ENCODE measurements at regions not wholly inside any gene's neighbourhood (a gene's known extent, or its start where the extent isn't known, plus 50 kb on each side); places are given as distances from the start of the nearest gene placed in this dataset.
A peak's percentile ranks its signal among the peaks of the same experiment; 100 is the strongest.

DNA sequence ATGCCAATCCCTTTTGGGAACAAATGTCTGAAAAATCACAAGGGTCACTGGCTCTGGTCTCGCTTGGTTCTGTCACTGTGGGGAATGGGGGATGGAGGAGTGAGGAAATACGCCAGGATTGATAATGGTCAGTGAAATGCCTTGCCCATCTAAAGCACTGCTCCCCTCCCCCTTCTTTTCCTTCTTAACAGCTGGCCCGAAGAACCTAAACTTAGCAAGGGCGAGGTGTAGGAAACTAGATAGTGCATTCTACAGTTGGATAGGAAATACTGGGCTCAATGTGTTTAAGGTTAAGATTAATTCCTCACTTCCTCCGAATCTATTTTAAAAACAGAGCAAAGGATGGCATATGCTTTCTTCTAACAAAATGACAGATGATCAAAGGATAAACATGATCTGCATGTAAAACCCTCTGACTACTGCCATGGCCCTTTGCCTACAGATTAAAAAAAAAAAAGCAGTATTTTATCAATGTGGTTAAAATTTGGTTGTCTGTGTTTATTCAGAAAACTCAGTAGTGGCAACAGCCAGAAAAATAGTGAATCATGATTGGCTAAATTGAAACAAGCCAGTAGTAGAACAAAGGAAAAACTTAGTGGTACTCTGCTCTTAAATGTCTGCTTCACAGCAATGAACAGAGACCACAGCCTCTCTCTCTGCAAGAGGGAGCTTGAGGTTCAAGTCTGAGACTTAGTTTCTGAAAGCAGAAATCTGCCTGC, 86.1 kb upstream of the VAV3 start:
- DNase-seq (ENCODE audit: low read depth), result no peak

DNA sequence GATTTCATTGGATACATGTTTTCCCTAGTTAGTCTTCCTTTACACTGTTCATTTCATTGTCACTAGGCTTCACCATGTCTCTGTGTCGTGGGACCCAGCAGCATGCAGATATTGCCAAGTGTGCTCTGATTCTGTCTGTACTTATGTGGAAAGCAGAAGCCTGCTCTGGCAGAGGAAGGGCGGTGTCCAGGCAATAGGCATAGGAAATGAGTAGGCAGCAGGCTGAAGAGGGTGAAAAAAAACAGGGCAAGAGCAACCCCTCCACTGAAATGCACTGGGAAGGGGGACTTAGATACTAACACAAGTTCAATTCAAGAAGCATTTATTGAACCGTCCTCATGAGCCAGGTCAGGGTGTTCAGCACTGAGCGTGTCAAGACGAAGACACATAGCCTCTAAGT, 85.2 kb upstream of the VAV3 start:
- no peak for DNase-seq (ENCODE audit: low read depth)

DNA sequence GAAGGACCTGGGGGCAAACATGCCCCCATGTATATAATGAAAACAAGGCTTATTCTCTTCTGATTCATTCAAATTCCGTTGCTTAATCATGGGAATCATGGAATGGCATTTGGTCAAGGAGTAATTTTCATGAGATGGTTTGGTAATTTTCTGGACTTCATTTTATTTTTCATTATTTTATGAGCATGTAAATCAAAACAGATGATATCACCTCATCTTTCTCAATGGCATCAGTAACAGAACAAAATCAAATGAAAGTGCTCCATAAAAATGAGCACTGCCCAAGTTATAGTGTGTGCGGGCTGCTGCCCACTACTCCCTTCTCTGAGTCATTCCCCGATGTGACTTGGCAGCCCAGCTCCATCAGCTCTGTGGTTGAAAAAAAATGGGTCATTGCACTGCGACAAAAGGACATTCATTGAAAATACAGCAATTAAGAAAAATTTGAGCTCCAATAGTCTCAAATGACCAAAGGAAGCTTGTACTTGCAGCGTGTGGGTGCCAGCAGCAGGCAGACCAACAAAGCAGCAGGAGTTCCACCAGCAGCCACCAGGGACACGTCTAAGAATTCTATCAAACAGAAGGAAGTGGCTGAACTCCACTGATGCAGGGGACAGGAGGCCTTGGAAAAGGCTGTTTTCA, 84.3 kb upstream of the VAV3 start:
- DNase-seq (ENCODE audit: low read depth), result peak; percentile 34

DNA sequence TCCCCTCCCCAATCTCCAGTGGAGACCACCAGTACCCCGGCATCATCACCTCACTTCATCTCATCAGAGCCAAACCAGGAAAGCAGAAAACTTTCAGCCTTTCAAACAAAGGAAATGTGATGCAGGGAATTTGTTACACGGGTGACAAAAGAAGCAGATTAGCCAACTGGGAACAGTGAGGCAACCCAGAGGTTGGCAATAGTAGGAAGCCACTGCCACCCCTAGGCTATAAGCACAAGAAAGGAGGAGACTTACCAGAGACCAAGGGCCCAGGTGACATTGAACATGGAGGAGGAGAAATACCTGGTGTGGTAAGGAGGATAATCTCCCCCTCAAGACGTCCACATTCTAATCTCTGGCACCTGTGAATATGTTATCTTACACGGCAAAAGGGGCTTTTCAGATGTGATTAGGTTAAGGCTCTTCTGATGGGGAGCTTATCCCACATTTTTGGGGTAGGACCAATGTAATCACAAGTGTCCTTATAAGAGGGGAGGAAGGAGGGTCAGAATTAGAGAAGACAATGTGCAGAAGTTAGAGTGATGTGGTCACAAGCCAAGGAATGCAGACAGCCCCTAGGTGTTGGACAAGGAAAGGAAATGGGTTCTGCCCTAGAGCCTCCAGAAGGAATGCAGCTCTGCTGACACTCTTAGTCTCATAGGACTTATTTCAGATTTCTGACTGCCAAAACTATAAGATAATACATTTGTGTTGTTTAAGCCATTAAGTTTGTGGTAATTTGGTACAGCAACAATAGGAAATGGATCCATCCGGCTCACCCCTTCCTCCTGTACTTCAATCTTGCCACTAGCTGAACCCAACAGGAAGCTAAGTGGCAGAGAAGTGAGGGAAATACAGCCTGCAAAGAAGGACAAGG, 83.6 kb upstream of the VAV3 start:
- no peak for DNase-seq (ENCODE audit: low read depth)

DNA sequence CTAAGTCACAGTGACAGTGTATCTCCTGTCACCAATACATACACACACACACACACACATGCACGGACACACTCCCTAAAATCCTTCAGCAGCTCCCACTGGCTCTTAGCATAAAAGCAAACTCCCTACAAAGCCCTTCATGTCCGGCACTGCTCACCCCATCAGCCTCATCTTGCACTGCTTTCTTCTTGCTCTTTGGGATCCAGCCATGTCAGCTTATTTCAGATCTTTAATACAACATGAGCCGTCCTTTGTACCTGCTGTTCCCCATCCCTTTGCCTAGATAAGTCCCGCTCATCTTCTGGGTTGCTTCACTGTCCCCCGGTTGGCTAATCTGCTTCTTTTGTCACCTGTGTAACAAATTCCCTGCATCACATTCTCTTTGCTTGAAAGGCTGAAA, 82.1 kb upstream of the VAV3 start:
- no peak for DNase-seq (ENCODE audit: low read depth)

DNA sequence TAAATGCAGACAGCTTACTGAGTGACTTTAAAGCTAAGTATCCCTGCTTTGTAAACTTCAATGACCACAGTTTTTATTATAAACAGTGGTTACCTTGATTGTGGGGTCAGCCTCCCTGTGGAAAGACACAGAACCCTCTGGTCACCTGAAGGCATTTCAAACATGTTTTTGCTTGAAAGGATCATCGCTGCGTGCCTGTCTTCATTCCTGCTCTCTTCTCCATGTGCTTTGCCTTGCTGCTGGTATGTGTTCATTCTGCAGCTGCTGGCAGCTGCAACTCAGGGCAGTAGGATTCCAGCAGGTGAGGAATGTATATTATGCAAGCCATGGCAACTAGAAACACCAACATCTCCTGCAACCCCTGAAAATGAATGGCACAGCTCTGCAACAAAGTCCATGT, 81.0 kb upstream of the VAV3 start:
- no peak for DNase-seq (ENCODE audit: low read depth)

DNA sequence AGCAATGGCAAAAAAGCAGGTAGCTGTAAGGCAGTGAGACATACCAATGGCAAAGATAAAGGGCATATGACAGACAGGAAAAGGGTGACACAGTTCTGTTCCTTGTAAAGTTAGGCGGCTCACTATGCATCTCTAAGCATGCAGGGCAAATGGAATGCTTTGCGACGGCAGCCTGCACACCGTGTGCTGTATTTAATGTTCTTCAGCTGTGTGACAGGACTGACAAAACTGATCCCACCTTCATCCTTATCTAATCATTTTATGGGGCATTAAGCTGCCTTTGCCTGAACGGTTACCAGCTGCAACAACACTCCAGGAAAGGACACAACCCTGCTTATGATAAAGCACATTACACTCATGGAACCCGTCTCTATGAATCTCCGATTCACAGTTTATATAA, 80.5 kb upstream of the VAV3 start:
- DNase-seq (ENCODE audit: low read depth), result no peak

DNA sequence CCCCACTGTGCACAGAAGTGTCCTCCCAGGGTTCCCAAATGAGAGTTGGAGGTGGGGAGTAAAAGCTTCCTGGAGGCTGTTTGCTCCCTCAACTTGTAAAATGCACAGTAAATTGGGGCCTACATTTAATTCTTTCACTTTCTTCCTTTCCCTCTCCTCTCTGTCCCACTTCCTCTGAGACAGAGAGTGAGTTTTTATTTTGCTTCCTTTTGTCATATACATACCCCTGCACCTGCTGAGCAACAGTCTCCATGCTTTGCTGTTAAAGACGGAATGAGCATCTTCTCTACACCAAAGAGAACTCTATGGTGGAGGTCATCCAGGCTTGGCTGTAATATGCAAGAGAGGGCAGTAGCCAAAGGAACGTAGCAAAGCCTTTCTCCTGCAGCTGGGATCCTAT, 79.3 kb upstream of the VAV3 start:
- no peak for DNase-seq (ENCODE audit: low read depth)

DNA sequence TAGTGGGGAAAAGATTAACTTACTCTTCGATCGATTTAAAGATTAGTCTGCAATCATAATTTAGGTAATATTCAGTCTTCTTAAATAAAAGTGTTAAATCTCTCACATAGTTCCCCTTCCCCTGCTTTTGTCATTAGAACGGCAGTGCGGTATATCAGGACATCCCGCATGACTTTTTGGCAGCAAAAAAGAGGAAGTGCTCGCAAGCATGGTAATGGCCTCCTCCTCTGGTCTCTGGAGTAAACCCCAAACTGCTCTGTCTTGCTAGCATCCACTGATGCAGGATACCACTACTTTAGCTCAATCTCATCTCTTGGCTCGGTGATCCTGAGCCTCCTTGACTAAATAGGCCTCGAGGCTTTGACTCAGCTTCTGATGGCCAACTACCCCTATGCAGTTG, 78.7 kb upstream of the VAV3 start:
- no peak for DNase-seq (ENCODE audit: low read depth)

DNA sequence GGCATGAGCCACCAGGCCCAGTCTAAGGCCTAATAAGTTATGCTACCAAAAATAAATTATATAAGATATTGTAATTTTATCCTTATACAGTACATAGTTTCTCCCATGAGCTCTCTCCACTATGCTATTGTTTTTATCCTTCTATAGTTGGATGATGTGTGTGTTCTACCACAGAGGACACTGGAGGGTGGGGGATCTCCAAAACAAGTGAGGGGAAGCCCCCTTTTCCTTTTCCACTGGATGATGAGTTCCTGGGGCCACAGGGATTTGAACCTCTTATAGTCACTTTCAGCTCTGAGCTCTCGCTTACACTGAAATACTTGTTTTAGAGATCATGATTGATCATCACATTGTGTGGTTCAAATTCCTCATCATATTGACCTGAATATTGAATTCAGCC, 77.6 kb upstream of the VAV3 start:
- DNase-seq (ENCODE audit: low read depth), result no peak

DNA sequence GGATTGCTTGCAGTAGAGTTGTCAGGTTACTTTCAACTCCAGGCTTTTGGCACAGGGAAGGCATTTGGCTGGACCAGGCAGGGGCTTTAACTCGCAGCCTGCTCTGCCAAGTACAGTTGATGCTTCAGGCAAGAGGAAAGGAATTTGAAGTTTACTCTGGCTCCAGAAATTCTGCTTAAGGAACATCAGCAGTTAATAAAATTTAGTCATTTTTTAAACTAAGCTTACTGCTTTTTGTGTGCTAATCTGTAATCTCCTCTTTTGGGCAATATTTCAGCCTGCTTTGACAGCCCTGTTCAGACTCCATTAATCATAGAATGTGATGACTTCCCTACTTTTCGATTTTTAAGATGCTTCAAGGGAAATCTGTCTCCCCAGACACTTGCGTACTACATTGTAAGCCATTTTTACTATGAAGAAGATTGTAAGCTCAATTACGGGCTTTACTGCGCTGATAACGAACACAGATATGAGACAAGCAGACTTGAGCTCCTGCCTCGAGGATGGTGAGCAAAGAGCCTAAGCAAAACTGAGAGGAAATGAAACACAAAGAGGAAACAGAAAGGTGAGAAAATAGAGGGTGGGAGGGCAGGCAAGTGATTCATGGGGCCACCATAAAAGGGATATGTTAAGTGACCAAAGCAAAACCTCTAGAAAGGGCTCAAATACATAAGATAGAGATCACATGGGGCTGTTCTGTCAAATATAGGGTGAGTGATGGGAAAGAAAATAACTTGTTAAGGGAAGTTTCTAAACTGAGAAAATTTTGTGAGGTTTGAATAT, 76.6 kb upstream of the VAV3 start:
- DNase-seq (ENCODE audit: low read depth), result no peak

DNA sequence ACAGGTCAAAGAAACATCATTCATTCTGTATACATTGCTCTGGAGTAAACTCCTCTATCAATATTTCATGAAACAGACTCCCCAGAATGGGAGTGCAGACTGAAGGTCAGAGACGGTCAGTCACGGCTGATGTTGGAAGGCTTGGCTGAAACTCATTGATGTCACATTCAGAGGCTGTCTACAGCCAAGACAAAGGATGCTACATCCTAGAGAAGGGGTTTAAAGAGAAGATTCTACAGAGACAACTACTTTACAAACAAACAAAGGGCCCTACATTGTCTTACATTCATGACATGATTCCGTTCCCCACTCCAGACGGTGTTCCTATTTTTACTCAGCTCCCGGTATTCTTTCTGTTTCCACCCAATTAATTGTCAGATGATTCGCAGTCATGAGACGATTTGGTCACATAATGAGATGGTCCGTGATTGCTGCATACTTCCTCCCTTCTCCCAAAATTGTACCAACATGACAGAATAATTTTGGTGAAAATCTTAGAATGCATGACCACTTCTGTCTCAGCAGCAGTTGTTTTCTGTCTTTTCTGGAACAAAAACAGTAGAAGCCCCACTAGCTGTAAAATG, 73.8 kb upstream of the VAV3 start:
- DNase-seq (ENCODE audit: low read depth), result no peak

DNA sequence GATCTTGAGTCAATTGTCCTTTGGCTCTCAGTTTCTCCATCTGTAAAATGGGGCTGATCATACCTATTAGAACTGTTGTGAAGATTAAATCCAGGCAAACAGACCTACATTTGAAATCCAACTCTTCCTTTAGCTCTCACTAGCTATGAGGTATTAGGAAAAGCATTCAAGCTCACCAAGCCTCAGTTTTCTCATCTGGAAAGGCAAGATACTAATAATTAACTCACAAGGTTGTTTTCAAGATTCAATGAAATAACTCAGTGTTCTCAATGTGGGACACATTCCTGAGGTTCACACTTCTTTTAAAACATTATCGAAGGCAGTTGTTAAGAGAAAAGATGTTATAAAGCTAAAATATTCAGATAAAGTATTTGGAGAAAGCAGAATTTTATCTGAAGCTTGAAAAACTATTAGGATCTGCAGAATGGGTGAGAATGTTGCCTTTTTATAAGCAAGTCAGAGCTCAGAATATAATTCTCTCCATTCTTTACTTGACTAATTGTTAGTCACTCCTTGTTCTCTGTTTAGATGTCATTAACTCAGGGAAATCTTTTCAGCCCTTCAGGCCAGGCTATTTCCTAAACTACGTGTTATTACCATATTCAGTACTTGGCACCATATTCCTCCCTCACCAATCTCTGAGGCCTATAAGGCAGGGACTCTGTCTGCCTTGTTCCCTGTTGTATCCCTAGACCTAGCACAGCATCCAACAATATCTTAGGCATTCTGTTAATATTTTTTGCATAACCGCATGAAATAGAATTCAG, 72.0 kb upstream of the VAV3 start:
- DNase-seq (ENCODE audit: low read depth), result no peak

DNA sequence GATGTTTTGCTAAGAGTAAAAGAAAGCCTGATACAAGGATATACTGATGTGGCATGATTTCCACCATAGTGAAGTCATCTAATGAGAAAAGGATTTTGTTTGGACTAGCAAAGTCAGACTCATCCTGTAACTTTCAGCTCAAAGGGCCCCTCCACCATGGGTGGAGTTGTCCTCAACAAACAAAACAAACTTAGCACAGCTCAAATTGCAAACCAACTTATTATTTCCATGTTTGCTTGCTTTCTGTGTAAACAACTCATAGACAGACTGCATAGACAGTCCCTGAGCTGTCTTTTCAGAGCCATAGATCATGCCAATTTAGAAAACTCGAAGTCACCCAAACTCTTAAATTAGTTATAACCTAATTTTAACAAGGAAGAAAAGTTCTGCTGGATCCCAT, 69.4 kb upstream of the VAV3 start:
- no peak for DNase-seq (ENCODE audit: low read depth)

DNA sequence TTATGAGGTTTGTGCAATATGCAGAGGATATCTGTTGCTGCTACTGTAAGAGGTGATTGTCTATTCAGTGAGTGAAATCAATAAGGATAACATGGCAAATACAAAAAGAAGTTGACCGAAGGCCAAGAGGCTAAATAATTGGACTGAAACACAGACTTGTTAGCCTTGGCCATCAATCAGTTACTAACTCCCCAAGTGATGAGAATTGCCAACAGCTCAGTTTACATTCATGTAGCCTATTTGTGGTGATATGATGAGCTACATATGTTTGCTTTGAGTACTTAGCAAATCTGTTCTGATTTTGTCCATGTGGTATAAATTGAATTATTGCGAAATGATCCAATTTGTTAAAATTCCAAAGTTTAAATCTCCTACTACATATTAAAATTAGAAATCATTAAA, 68.6 kb upstream of the VAV3 start:
- DNase-seq (ENCODE audit: low read depth), result no peak

DNA sequence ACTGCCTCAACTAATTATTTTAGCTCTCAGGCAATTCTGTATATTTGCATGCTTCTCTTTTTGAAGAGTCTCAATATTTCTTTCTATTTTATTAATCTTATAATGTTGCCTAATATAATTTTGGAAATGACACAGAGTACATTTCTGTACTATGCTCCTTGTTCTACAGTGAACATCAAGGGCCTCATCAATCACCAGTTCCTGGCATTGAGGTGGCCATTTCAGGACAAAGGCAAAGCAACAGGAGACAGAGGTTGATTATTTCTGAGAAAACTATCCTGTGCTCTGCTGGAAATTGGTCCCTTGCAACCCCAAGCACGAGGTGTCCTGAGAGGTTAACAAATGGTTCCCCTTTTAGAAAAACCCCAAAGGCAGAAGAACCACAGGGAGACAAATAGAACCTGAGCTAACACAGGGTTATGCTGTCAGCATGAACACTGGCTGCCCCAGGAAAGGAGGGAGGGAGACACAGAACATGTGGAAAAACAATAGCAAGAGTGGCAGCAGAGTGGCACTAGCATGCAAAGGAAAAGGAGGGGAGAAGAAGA, 63.9 kb upstream of the VAV3 start:
- no peak for DNase-seq (ENCODE audit: low read depth)

DNA sequence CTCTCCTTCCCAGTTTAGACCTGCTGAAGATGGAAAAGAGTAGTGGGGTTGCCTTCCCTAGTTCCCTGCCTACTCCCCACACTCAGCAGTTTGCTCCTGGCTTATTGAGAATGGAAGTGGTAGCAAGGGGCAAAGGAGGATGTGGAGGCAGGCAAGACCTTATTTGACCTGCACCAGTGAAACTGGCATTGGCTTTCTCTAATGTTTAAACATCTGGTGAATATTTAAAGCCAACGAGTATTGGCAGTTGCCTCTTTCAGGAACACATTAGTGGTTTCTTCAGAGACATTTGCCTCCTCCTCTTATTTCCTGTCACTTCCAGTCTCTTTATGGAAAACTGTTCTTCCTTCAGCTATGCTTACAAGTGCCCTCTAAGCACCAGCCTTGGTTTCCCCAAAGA, 62.4 kb upstream of the VAV3 start:
- no peak for DNase-seq (ENCODE audit: low read depth)

DNA sequence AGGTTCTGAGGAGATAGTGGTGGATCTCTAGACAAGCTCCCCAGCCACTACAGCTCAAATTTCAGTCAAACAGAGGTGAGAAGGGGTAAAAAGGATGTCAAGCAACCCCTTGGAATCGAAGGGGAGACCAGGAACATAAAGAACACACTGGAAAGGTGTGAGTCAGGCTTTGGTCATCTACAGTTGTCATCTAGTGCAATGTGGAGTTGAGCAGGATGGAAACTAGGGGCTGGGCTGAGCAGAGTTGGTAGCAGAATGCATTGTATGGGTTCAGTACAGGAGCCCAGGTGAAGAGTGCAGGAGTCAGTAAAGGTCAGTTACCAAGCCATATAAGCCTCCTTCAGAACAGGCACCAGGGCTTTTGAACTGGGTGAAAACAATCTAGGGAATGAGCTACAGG, 52.7 kb upstream of the VAV3 start:
- peak; percentile 15 for DNase-seq (ENCODE audit: low read depth)

DNA sequence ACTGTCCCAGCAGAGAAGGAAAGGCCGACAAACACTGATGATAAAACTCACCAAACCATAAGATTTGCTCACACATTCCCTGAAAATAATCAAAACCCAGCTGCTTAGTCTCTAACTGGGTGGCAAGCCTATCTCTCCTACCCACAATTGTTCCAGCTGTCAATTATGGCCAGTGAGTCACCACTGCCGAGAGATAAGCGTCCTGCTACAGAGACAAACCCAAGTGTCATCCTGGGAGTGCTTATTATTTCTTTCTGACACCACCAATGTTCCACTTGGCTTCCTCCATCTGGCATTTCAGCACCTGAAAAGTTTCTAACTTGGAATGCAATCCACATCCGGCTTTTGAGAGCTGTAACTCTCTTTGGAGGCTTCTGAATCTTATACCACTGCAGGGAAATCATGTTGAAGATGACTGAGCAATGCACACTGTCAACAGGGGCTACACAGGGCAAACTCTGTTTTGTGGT, 51.5 kb upstream of the VAV3 start:
- peak; percentile 20 for DNase-seq (ENCODE audit: low read depth)

All from ELR (cell line).